ENCODE measurements at regions not wholly inside any gene's neighbourhood (a gene's known extent, or its start where the extent isn't known, plus 50 kb on each side); places are given as distances from the start of the nearest gene placed in this dataset.

DNA sequence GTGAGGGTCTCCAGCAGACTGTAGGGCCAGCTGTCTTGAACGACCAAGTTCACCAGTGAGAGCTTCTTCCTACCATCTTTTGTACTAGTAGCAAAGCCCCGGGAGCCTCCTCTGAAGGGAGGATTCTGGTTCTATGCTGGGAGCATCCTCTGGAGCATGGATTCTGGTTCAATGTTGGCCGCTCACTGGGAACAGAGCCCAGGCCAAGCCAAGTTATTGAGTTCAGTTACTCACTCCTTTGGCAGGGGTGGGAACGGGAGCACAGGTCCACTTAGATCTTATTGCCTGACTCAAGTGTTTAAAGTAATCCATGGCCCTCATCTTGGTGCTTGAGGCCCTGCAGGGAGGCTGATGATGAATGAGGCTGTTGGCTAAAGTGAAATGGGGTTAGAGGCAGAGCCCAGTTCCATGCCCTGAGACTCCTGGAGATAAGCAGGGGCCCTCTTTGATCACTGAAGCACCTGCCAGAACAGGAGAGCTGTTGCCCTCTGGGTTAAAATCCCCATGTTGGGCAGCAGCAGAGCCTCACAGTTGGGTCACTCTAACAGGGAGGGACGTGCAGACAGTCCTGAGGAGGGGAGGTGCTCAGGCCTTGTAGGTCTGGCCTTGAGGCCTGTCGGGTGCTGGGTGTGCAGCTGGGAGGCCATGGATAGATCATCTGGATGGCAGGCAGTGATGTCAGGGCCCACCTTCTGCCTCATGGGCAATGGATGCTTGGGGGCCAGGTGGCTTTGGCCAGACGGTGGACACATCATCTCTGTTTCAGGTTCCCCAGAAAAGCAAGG, 98.3 kb upstream of the SYNDIG1 start:
- TF ChIP-seq, protein P1, sequence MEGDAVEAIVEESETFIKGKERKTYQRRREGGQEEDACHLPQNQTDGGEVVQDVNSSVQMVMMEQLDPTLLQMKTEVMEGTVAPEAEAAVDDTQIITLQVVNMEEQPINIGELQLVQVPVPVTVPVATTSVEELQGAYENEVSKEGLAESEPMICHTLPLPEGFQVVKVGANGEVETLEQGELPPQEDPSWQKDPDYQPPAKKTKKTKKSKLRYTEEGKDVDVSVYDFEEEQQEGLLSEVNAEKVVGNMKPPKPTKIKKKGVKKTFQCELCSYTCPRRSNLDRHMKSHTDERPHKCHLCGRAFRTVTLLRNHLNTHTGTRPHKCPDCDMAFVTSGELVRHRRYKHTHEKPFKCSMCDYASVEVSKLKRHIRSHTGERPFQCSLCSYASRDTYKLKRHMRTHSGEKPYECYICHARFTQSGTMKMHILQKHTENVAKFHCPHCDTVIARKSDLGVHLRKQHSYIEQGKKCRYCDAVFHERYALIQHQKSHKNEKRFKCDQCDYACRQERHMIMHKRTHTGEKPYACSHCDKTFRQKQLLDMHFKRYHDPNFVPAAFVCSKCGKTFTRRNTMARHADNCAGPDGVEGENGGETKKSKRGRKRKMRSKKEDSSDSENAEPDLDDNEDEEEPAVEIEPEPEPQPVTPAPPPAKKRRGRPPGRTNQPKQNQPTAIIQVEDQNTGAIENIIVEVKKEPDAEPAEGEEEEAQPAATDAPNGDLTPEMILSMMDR (IDR thresholded peaks at IDR 0.05), result no peak
- no peak for TF ChIP-seq POLR2A (IDR thresholded peaks at IDR 0.05)

All from thyroid gland (tissue), 4 donors.